ENCODE measurements at regions not wholly inside any gene's neighbourhood (a gene's known extent, or its start where the extent isn't known, plus 50 kb on each side); places are given as distances from the start of the nearest gene placed in this dataset.
A peak's percentile ranks its signal among the peaks of the same experiment; 100 is the strongest.
"Not testable (repeated sequence)": the region's sequence is repeated elsewhere in the genome, so short reads cannot be mapped to it uniquely, and the experiment has no call there.

- DNase-seq (ENCODE audit: low spot score); intact Hi-C loops (cut with DNase I): not testable (repeated sequence)
Measured at GRCh38 chr9:138174954-138175353, 297.4 kb downstream of the CACNA1B start.

GRCh38 chr9:138175354-138175753 is 297.8 kb downstream of the CACNA1B start:
- DNase-seq (ENCODE audit: low spot score); intact Hi-C loops (cut with DNase I): not testable (repeated sequence)

- intact Hi-C loops (cut with DNase I), result not testable (repeated sequence)
Measured at GRCh38 chr9:138177091-138177490, 299.5 kb downstream of the CACNA1B start.

GRCh38 chr9:138179003-138179402 is 301.4 kb downstream of the CACNA1B start:
- intact Hi-C loops (cut with DNase I); DNase-seq (ENCODE audit: low spot score): not testable (repeated sequence)

More at GRCh38 chr9:138177091-138177490, 299.5 kb downstream of the CACNA1B start:
- not testable (repeated sequence) for DNase-seq (ENCODE audit: low spot score)

- DNase-seq (ENCODE audit: low spot score); intact Hi-C loops (cut with DNase I): not testable (repeated sequence)
Measured at GRCh38 chr9:138179671-138180070, 302.1 kb downstream of the CACNA1B start.

- intact Hi-C loops (cut with DNase I); DNase-seq (ENCODE audit: low spot score): not testable (repeated sequence)
Measured at GRCh38 chr9:138181963-138182362, 304.4 kb downstream of the CACNA1B start.

GRCh38 chr9:138197156-138197555 is 319.6 kb downstream of the CACNA1B start:
- intact Hi-C loops (cut with DNase I), result not testable (repeated sequence)

GRCh38 chr9:138198963-138199362 is 321.4 kb downstream of the CACNA1B start:
- intact Hi-C loops (cut with DNase I), result not testable (repeated sequence)
- peak; percentile 26 for DNase-seq (ENCODE audit: low spot score)

More at GRCh38 chr9:138197156-138197555, 319.6 kb downstream of the CACNA1B start:
- DNase-seq (ENCODE audit: low spot score), result not testable (repeated sequence)

GRCh38 chr9:138199917-138200316 is 322.3 kb downstream of the CACNA1B start:
- intact Hi-C loops (cut with DNase I), result not testable (repeated sequence)
- peak; percentile 27 for DNase-seq (ENCODE audit: low spot score)

GRCh38 chr9:138200481-138201142 is 323.0 kb downstream of the CACNA1B start:
- intact Hi-C loops (cut with DNase I); DNase-seq (ENCODE audit: low spot score): not testable (repeated sequence)

GRCh38 chr9:138201167-138201889 is 323.7 kb downstream of the CACNA1B start:
- DNase-seq (ENCODE audit: low spot score); intact Hi-C loops (cut with DNase I): not testable (repeated sequence)

GRCh38 chr9:138202043-138202442 is 324.5 kb downstream of the CACNA1B start:
- DNase-seq (ENCODE audit: low spot score); intact Hi-C loops (cut with DNase I): not testable (repeated sequence)

GRCh38 chr9:138203304-138203703 is 325.7 kb downstream of the CACNA1B start:
- DNase-seq (ENCODE audit: low spot score); intact Hi-C loops (cut with DNase I): not testable (repeated sequence)

GRCh38 chr9:138203872-138204271 is 326.3 kb downstream of the CACNA1B start:
- DNase-seq (ENCODE audit: low spot score); intact Hi-C loops (cut with DNase I): not testable (repeated sequence)

- intact Hi-C loops (cut with DNase I); DNase-seq (ENCODE audit: low spot score): not testable (repeated sequence)
Measured at GRCh38 chr9:138206108-138206507, 328.5 kb downstream of the CACNA1B start.

- intact Hi-C loops (cut with DNase I); DNase-seq (ENCODE audit: low spot score): not testable (repeated sequence)
Measured at GRCh38 chr9:138207300-138208179, 330.0 kb downstream of the CACNA1B start.

GRCh38 chr9:138209071-138209644 is 331.6 kb downstream of the CACNA1B start:
- DNase-seq (ENCODE audit: low spot score); intact Hi-C loops (cut with DNase I): not testable (repeated sequence)

GRCh38 chr9:138210388-138210986 is 332.9 kb downstream of the CACNA1B start:
- peak; percentile 19 for DNase-seq (ENCODE audit: low spot score)
- intact Hi-C loops (cut with DNase I), result not testable (repeated sequence)

- DNase-seq (ENCODE audit: low spot score); intact Hi-C loops (cut with DNase I): not testable (repeated sequence)
Measured at GRCh38 chr9:138211070-138211469, 333.5 kb downstream of the CACNA1B start.

Measured in cardiac septum (tissue), 1 donor.